ENCODE measurements at regions not wholly inside any gene's neighbourhood (a gene's known extent, or its start where the extent isn't known, plus 50 kb on each side); places are given as distances from the start of the nearest gene placed in this dataset.

- H3K4me1 Mint-ChIP-seq (ENCODE audit: low read depth, unreplicated experiment): no peaks in the 10 kb centered on the region
- H3K36me3 Mint-ChIP-seq (ENCODE audit: unreplicated experiment): no peaks in the 10 kb centered on the region
- no peak for TF ChIP-seq CTCF (IDR thresholded peaks at IDR 0.05; ENCODE audit: partially characterized antibody, unreplicated experiment)
- no peak overlapping the region for H3K27ac Mint-ChIP-seq (ENCODE audit: unreplicated experiment)
- DNase-seq: no peak
- H3K27me3 Mint-ChIP-seq (ENCODE audit: unreplicated experiment): peaks cover 1% of the 10 kb centered on the region
- H3K4me3 Mint-ChIP-seq (ENCODE audit: unreplicated experiment): no peak overlapping the region
- H3K9me3 Mint-ChIP-seq (ENCODE audit: unreplicated experiment): peaks cover 2% of the 10 kb centered on the region
Measured at GRCh38 chr11:30106222-30107181, 89.7 kb upstream of the KCNA4 start.

- no peak for DNase-seq
- Mint-ChIP-seq H3K9me3 (ENCODE audit: unreplicated experiment) (peaks cover 2% of the 10 kb centered on the region), H3K36me3 (ENCODE audit: unreplicated experiment) (no peaks in the 10 kb centered on the region), H3K4me1 (ENCODE audit: low read depth, unreplicated experiment) (no peaks in the 10 kb centered on the region), H3K27ac (ENCODE audit: unreplicated experiment) (no peak overlapping the region), H3K4me3 (ENCODE audit: unreplicated experiment) (no peak overlapping the region), H3K27me3 (ENCODE audit: unreplicated experiment) (peaks cover 3% of the 10 kb centered on the region)
- no peak for TF ChIP-seq CTCF (IDR thresholded peaks at IDR 0.05; ENCODE audit: partially characterized antibody, unreplicated experiment)
Measured at GRCh38 chr11:30107899-30108298, 91.1 kb upstream of the KCNA4 start.

GRCh38 chr11:30109774-30110173 is 92.9 kb upstream of the KCNA4 start:
- peaks cover 2% of the 10 kb centered on the region for H3K9me3 Mint-ChIP-seq (ENCODE audit: unreplicated experiment)
- no peaks in the 10 kb centered on the region for H3K4me1 Mint-ChIP-seq (ENCODE audit: low read depth, unreplicated experiment)
- no peaks in the 10 kb centered on the region for H3K36me3 Mint-ChIP-seq (ENCODE audit: unreplicated experiment)
- H3K27ac Mint-ChIP-seq (ENCODE audit: unreplicated experiment): no peak overlapping the region
- peaks cover 3% of the 10 kb centered on the region for H3K27me3 Mint-ChIP-seq (ENCODE audit: unreplicated experiment)
- no peak for DNase-seq
- H3K4me3 Mint-ChIP-seq (ENCODE audit: unreplicated experiment): no peak overlapping the region
- TF ChIP-seq CTCF (IDR thresholded peaks at IDR 0.05; ENCODE audit: partially characterized antibody, unreplicated experiment): no peak

GRCh38 chr11:30110691-30111090 is 93.9 kb upstream of the KCNA4 start:
- H3K4me3 Mint-ChIP-seq (ENCODE audit: unreplicated experiment): no peak overlapping the region
- H3K9me3 Mint-ChIP-seq (ENCODE audit: unreplicated experiment): peaks cover 2% of the 10 kb centered on the region
- DNase-seq: no peak
- no peaks in the 10 kb centered on the region for H3K36me3 Mint-ChIP-seq (ENCODE audit: unreplicated experiment)
- no peaks in the 10 kb centered on the region for H3K4me1 Mint-ChIP-seq (ENCODE audit: low read depth, unreplicated experiment)
- H3K27ac Mint-ChIP-seq (ENCODE audit: unreplicated experiment): no peak overlapping the region
- H3K27me3 Mint-ChIP-seq (ENCODE audit: unreplicated experiment): peaks cover 3% of the 10 kb centered on the region
- TF ChIP-seq CTCF (IDR thresholded peaks at IDR 0.05; ENCODE audit: partially characterized antibody, unreplicated experiment): no peak

GRCh38 chr11:30111786-30112185 is 95.0 kb upstream of the KCNA4 start:
- peaks cover 2% of the 10 kb centered on the region for H3K9me3 Mint-ChIP-seq (ENCODE audit: unreplicated experiment)
- peaks cover 2% of the 10 kb centered on the region for H3K27me3 Mint-ChIP-seq (ENCODE audit: unreplicated experiment)
- TF ChIP-seq CTCF (IDR thresholded peaks at IDR 0.05; ENCODE audit: partially characterized antibody, unreplicated experiment): no peak
- H3K4me3 Mint-ChIP-seq (ENCODE audit: unreplicated experiment): no peak overlapping the region
- no peak overlapping the region for H3K27ac Mint-ChIP-seq (ENCODE audit: unreplicated experiment)
- no peak for DNase-seq
- no peaks in the 10 kb centered on the region for H3K4me1 Mint-ChIP-seq (ENCODE audit: low read depth, unreplicated experiment)
- no peaks in the 10 kb centered on the region for H3K36me3 Mint-ChIP-seq (ENCODE audit: unreplicated experiment)

Measured in glutamatergic neuron (in vitro differentiated cells).